A549 (cell line): ENCODE measurements at regions not wholly inside any gene's neighbourhood (a gene's known extent, or its start where the extent isn't known, plus 50 kb on each side); places are given as distances from the start of the nearest gene placed in this dataset.

Source experiments
- ATAC-seq, 2 experiments: fragments of 200-7000 bp in 1 of 2; fragments of >200 bp in 1 of 2; cut with Nextera tagmentation in 1 of 2; cut with Tn5 transposase in 1 of 2; 3 replicates each; pipeline versions ENCODE4 v1.8.0 to v1.9.1; 2018 to 2020; ENCODE audit warnings: mild to moderate bottlenecking in 1 of 2, moderate library complexity in 1 of 2
- CTCF ChIA-PET: fragments of 300-600 bp; sonication (Branson Sonifier 250); formaldehyde crosslinking; extraction: SDS; loops from one replicate; lab custom pipeline; 2021; ENCODE audit warnings: antibody characterized with exemption, inconsistent platforms; lab: Yijun Ruan, JAX
- POLR2A ChIA-PET: fragments of 350-600 bp; formaldehyde crosslinking; extraction: SDS; loops from one replicate; lab custom pipeline; 2021; ENCODE audit warnings: antibody characterized with exemption, inconsistent platforms; lab: Yijun Ruan, JAX
- DNase-seq, 2 experiments: peaks; one replicate each; pipeline versions ENCODE4 v3.0.0 to v3.0.0-alpha.2; 2011 to 2016; ENCODE audit warnings: low read depth in 1 of 2, low spot score in 1 of 2
- FAIRE-seq: peaks from 2 replicates; lab custom pipeline; 2011; peaks lifted over from hg19 to GRCh38; lab: Jason Lieb, UNC
- H3K27ac ChIP-seq, 2 experiments: fragments of >200 bp; sonication (Bioruptor Twin); formaldehyde crosslinking; 3 replicates each; pipeline ENCODE4 v1.5.1; 2016 to 2017
- H3K4me1 ChIP-seq: fragments of >200 bp; sonication (Bioruptor Twin); formaldehyde crosslinking; 3 replicates; pipeline ENCODE4 v1.6.1; 2016
- H3K4me2 ChIP-seq: fragments of >200 bp; sonication (Bioruptor Twin); formaldehyde crosslinking; 3 replicates; pipeline ENCODE4 v1.6.1; 2016
- H3K4me3 ChIP-seq: fragments of >200 bp; sonication (Bioruptor Twin); formaldehyde crosslinking; 3 replicates; pipeline ENCODE4 v1.5.1; 2016
- H3K9me3 ChIP-seq: fragments of >200 bp; sonication (Bioruptor Twin); formaldehyde crosslinking; 3 replicates; pipeline ENCODE4 v1.6.1; 2016
- CBX8 ChIP-seq: fragments of 200-600 bp; sonication (generic); IDR thresholded peaks from 2 replicates; pipeline ENCODE4 v1.6.1; 2016
- CHD4 ChIP-seq: fragments of 200-600 bp; sonication (generic); IDR thresholded peaks from 2 replicates; pipeline ENCODE4 v1.6.1; 2016; ENCODE audit warnings: antibody characterized with exemption, mild to moderate bottlenecking, borderline replicate concordance
- CTCF ChIP-seq: fragments of >200 bp; sonication (Bioruptor Twin); formaldehyde crosslinking; IDR thresholded peaks from 3 replicates; pipeline ENCODE4 v1.5.1; 2016
- EHMT2 ChIP-seq: fragments of 200-600 bp; sonication (generic); IDR thresholded peaks from 2 replicates; pipeline ENCODE4 v1.6.1; 2016; ENCODE audit warnings: antibody characterized with exemption, low read depth, mild to moderate bottlenecking, moderate library complexity
- EP300 ChIP-seq, 2 experiments: fragments of >200 bp; sonication (Bioruptor Twin); formaldehyde crosslinking; IDR thresholded peaks; 2 replicates in 1 of 2; 3 replicates in 1 of 2; pipeline ENCODE4 v1.6.1; 2016 to 2017
- FOXS1 ChIP-seq: fragments of 250-450 bp; sonication (Bioruptor Pico); IDR thresholded peaks from 2 replicates; pipeline ENCODE4 v1.5.0; 2020; ENCODE audit warnings: mild to moderate bottlenecking, moderate library complexity
- GATA3 ChIP-seq: IDR thresholded peaks from 2 replicates; pipeline ENCODE4 v1.6.1; 2012; ENCODE audit warnings: borderline replicate concordance
- HDAC2 ChIP-seq: fragments of 200-600 bp; sonication (generic); IDR thresholded peaks from 2 replicates; pipeline ENCODE4 v1.6.1; 2016
- HES2 ChIP-seq: fragments of >200 bp; sonication (Bioruptor Twin); formaldehyde crosslinking; IDR thresholded peaks from 2 replicates; pipeline ENCODE4 v1.6.1; 2016
- HOXB5 ChIP-seq: fragments of 250-450 bp; sonication (Bioruptor Pico); IDR thresholded peaks from 2 replicates; pipeline ENCODE4 v1.5.0; 2020; ENCODE audit warnings: mild to moderate bottlenecking, moderate library complexity
- JUNB ChIP-seq: fragments of >200 bp; sonication (Bioruptor Twin); formaldehyde crosslinking; IDR thresholded peaks from 2 replicates; pipeline ENCODE4 v1.6.1; 2016
- KDM1A ChIP-seq: fragments of 200-600 bp; sonication (generic); IDR thresholded peaks from 2 replicates; pipeline ENCODE4 v1.6.1; 2016; ENCODE audit warnings: low read depth, mild to moderate bottlenecking
- KDM5A ChIP-seq: fragments of 200-600 bp; sonication (generic); IDR thresholded peaks from 2 replicates; pipeline ENCODE4 v1.6.1; 2016; ENCODE audit warnings: antibody characterized with exemption, mild to moderate bottlenecking
- MAX ChIP-seq: IDR thresholded peaks from 2 replicates; pipeline ENCODE4 v1.6.1; 2012
- NR3C1 ChIP-seq: fragments of >200 bp; sonication (Bioruptor Twin); formaldehyde crosslinking; IDR thresholded peaks from 3 replicates; pipeline ENCODE4 v1.6.1; 2017
- PBX3 ChIP-seq: IDR thresholded peaks from 2 replicates; pipeline ENCODE4 v1.6.1; 2012
- POLR2A ChIP-seq: IDR thresholded peaks from 2 replicates; pipeline ENCODE4 v1.6.1; 2012; ENCODE audit warnings: mild to moderate bottlenecking, low read length
- RAD21 ChIP-seq, 2 experiments: fragments of >200 bp in 1 of 2; sonication (Bioruptor Twin) in 1 of 2; formaldehyde crosslinking in 1 of 2; IDR thresholded peaks in 1 of 2; conservative IDR thresholded peaks in 1 of 2; 2 replicates in 1 of 2; 3 replicates in 1 of 2; pipeline ENCODE4 v1.6.1; 2012 to 2018; ENCODE audit warnings: inconsistent platforms in 1 of 2
- REST ChIP-seq: fragments of 200-600 bp; sonication (generic); IDR thresholded peaks from 2 replicates; pipeline ENCODE4 v1.6.1; 2016; ENCODE audit warnings: antibody characterized with exemption, mild to moderate bottlenecking, moderate library complexity
- RNF2 ChIP-seq: fragments of 200-600 bp; sonication (generic); IDR thresholded peaks from 2 replicates; pipeline ENCODE4 v1.6.1; 2016; ENCODE audit warnings: low read depth, mild to moderate bottlenecking, antibody characterized with exemption, moderate library complexity, borderline replicate concordance
- SMC3 ChIP-seq: fragments of >200 bp; sonication (Bioruptor Twin); formaldehyde crosslinking; IDR thresholded peaks from 3 replicates; pipeline ENCODE4 v1.6.1; 2018; ENCODE audit warnings: inconsistent platforms
- SREBF2 ChIP-seq: fragments of 450-650 bp; IDR thresholded peaks from 2 replicates; pipeline ENCODE4 v1.6.1; 2014; ENCODE audit warnings: mild to moderate bottlenecking, moderate library complexity
- TP53 ChIP-seq: fragments of 250-450 bp; sonication (Bioruptor Pico); IDR thresholded peaks from 2 replicates; pipeline ENCODE4 v1.5.0; 2021; ENCODE audit warnings: mild to moderate bottlenecking, moderate library complexity
- USF2 ChIP-seq: fragments of 450-650 bp; IDR thresholded peaks from 2 replicates; pipeline ENCODE4 v1.6.1; 2014; ENCODE audit warnings: antibody characterized with exemption
- ZC3H11A ChIP-seq: fragments of 450-650 bp; IDR thresholded peaks from 2 replicates; pipeline ENCODE4 v1.6.1; 2014; ENCODE audit warnings: antibody characterized with exemption, mild to moderate bottlenecking
- ZNF302 ChIP-seq: fragments of 250-450 bp; sonication (Bioruptor Pico); IDR thresholded peaks from 2 replicates; pipeline ENCODE4 v1.9.0; 2021; ENCODE audit warnings: inconsistent platforms, mild to moderate bottlenecking, moderate library complexity
- WGBS: methylation state at CpG from one replicate; pipeline ENCODE4 v1.1.6; 2017; ENCODE audit errors: missing lambda C conversion rate; 5-methylcytosine and 5-hydroxymethylcytosine counted together

- peak in 1 of 2 experiments; percentile 41; a peak in 1 of 6 replicates for ATAC-seq
- DNase-seq, result no peak
- TF ChIP-seq PBX3, result no peak
- TF ChIP-seq CBX8, result no peak
- TF ChIP-seq RNF2, result no peak
- TF ChIP-seq HES2, result no peak
- Histone ChIP-seq H3K4me1 (no peaks in the 10 kb centered on the region), H3K4me3 (no peak overlapping the region), H3K9me3 (no peaks in the 10 kb centered on the region), H3K4me2 (no peak overlapping the region), H3K27ac (no peak overlapping the region)
- ChIA-PET POLR2A (no interaction called here), CTCF (interaction anchor here (0.8 to 1.8 kb wide), 4 partner anchors 9 to 48 kb away, joined by 3 to 7 read pairs (median 4); no protein-coding TSS in a partner anchor)
- FAIRE-seq, result no peak
- WGBS, result 5% methylated on average over 1 of the region's 1 CpG
These were observed 138.0 kb downstream of the C12orf75 start for GRCh38 chr12:105468464-105468863.

- no peak for TF ChIP-seq MAX
- TF ChIP-seq CTCF, result no peak
- no peak for TF ChIP-seq SREBF2
- no peak for TF ChIP-seq FOXS1 (CRISPR knock-in tag)
- TF ChIP-seq HES2, result no peak
- TF ChIP-seq KDM1A, result no peak
- no peak for TF ChIP-seq RNF2
- TF ChIP-seq GATA3, result no peak
- no peak for TF ChIP-seq USF2
- no peak for TF ChIP-seq HDAC2
- no peak for TF ChIP-seq KDM5A
- no peak for TF ChIP-seq TP53 (CRISPR knock-in tag)
- no peak for TF ChIP-seq JUNB
- TF ChIP-seq RAD21 (conservative IDR thresholded peaks at IDR 0.05 in 1 of 2, IDR thresholded peaks at IDR 0.05 in 1 of 2), result no peak
- no peak for TF ChIP-seq NR3C1
- Histone ChIP-seq H3K9me3 (no peaks in the 10 kb centered on the region), H3K4me2 (no peak overlapping the region), H3K4me3 (no peak overlapping the region), H3K4me1 (no peaks in the 10 kb centered on the region), H3K27ac (no peak overlapping the region)
- DNase-seq (no peak), FAIRE-seq (no peak), ATAC-seq (no peak)
- CTCF ChIA-PET, result interaction anchor here (0.8 to 1.8 kb wide), 4 partner anchors 8 to 48 kb away, joined by 3 to 7 read pairs (median 4); no protein-coding TSS in a partner anchor
- POLR2A ChIA-PET, result no interaction called here
- 33% methylated on average over 5 of the region's 5 CpGs for WGBS
These were observed 138.7 kb downstream of the C12orf75 start for GRCh38 chr12:105469211-105469610.

- TF ChIP-seq KDM5A, result no peak
- TF ChIP-seq REST, result no peak
- no peak for TF ChIP-seq ZNF302 (CRISPR knock-in tag)
- TF ChIP-seq KDM1A, result no peak
- TF ChIP-seq ZC3H11A, result no peak
- TF ChIP-seq HOXB5, result no peak
- TF ChIP-seq SMC3, result no peak
- TF ChIP-seq POLR2A, result no peak
- TF ChIP-seq RAD21 (conservative IDR thresholded peaks at IDR 0.05 in 1 of 2, IDR thresholded peaks at IDR 0.05 in 1 of 2), result no peak
- TF ChIP-seq EHMT2, result no peak
- TF ChIP-seq EP300 (IDR thresholded peaks at IDR 0.05), result no peak
- TF ChIP-seq RNF2, result no peak
- no peak for TF ChIP-seq CHD4
- Histone ChIP-seq H3K4me3 (no peak overlapping the region), H3K4me2 (no peak overlapping the region), H3K4me1 (no peaks in the 10 kb centered on the region), H3K27ac (no peak overlapping the region), H3K9me3 (no peaks in the 10 kb centered on the region)
- WGBS, result 71% methylated on average over 5 of the region's 5 CpGs
- ATAC-seq (no peak), DNase-seq (no peak), FAIRE-seq (no peak)
- ChIA-PET POLR2A (no interaction called here), CTCF (interaction anchor here (1.7 to 1.8 kb wide), 2 partner anchors 10 to 49 kb away, joined by 5 to 7 read pairs; no protein-coding TSS in a partner anchor)
These were observed 139.2 kb downstream of the C12orf75 start for GRCh38 chr12:105469701-105470100.
